DOHH2 (cell line): ENCODE measurements at regions not wholly inside any gene's neighbourhood (a gene's known extent, or its start where the extent isn't known, plus 50 kb on each side); places are given as distances from the start of the nearest gene placed in this dataset.
"Not testable (repeated sequence)": the region's sequence is repeated elsewhere in the genome, so short reads cannot be mapped to it uniquely, and the experiment has no call there.

ENCODE experiments used
- CTCF ChIP-seq: fragments of 200-600 bp; sonication (generic); IDR thresholded peaks from one replicate; pipeline ENCODE4 v1.5.1; 2014; ENCODE audit warnings: antibody characterized with exemption, mild to moderate bottlenecking, low read depth, low read length; ENCODE audit not compliant: poor library complexity, severe bottlenecking
- EZH2phosphoT487 ChIP-seq: fragments of 200-600 bp; sonication (generic); IDR thresholded peaks from 2 replicates; pipeline ENCODE4 v1.6.1; 2017; ENCODE audit warnings: borderline replicate concordance, mild to moderate bottlenecking, antibody characterized with exemption, low read length, moderate library complexity, mixed read lengths

- not testable (repeated sequence) for TF ChIP-seq CTCF, EZH2phosphoT487
Observed at GRCh38 chr21:5088820-5089219, 5432.6 kb upstream of the TPTE start.
